Endothelial cell of umbilical vein (primary cell): ENCODE measurements at regions not wholly inside any gene's neighbourhood (a gene's known extent, or its start where the extent isn't known, plus 50 kb on each side); places are given as distances from the start of the nearest gene placed in this dataset.

Experiments
- EZH2 ChIP-seq: IDR thresholded peaks from 2 replicates; pipeline ENCODE4 v1.6.1; 2012; ENCODE audit warnings: borderline replicate concordance, low read depth, mild to moderate bottlenecking, moderate library complexity, low read length, inconsistent platforms; ENCODE audit not compliant: severe bottlenecking
- FOS ChIP-seq: IDR thresholded peaks from 2 replicates; pipeline ENCODE4 v1.6.1; 2011; ENCODE audit warnings: mild to moderate bottlenecking, low read length, moderate library complexity, borderline replicate concordance; ENCODE audit not compliant: insufficient read depth
- JUN ChIP-seq: IDR thresholded peaks from 2 replicates; pipeline ENCODE4 v1.6.1; 2011; ENCODE audit warnings: borderline replicate concordance, low read depth; ENCODE audit not compliant: insufficient read length, insufficient read depth
- MYC ChIP-seq: IDR thresholded peaks from one replicate; pipeline ENCODE4 v1.6.1; 2011; ENCODE audit warnings: mild to moderate bottlenecking, low read depth, low read length
- POLR2A ChIP-seq: IDR thresholded peaks from 2 replicates; pipeline ENCODE4 v1.6.1; 2012; ENCODE audit warnings: low read depth, mild to moderate bottlenecking, control low read depth, low read length
- POLR2AphosphoS5 ChIP-seq: IDR thresholded peaks from 2 replicates; pipeline ENCODE4 v1.6.1; 2012; ENCODE audit warnings: low read depth, mild to moderate bottlenecking, control low read depth, low read length, moderate library complexity; ENCODE audit not compliant: insufficient read depth
- TF ChIP-seq, protein P1 (sequence below), 2 donors: IDR thresholded peaks; 1 replicate in 1 of 2; 2 replicates in 1 of 2; pipeline ENCODE4 v1.5.1; 2011; ENCODE audit warnings: low read length in 2 of 2, mild to moderate bottlenecking in 2 of 2, moderate library complexity in 2 of 2, control low read depth in 1 of 2, inconsistent platforms in 1 of 2, low read depth in 1 of 2; ENCODE audit not compliant: insufficient read depth in 1 of 2; ENCODE audit errors: extremely low read depth in 1 of 2
- TF ChIP-seq, protein P2 (sequence below): IDR thresholded peaks from 2 replicates; pipeline ENCODE4 v1.6.1; 2011; ENCODE audit not compliant: insufficient read depth, insufficient read length

DNA sequence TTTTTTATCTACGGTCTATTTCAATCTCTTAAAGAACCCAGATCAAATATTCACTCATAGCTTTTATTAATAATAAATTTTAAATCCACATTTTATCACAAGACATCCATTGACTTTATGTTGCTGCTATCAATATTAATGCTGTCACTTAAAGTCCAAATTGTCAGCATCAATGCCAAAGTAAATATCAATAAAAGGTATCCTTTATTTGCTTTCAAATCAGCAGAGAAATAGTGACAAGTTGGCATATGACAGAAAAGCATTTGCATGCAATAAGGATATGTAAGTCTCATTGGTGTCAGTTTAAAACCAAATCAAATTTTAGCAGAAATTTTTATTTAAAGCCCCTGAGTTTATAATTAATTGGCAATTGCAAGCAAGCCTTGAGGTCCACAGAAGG is 775.4 kb downstream of the ADCYAP1 start:
- TF ChIP-seq, protein P1, sequence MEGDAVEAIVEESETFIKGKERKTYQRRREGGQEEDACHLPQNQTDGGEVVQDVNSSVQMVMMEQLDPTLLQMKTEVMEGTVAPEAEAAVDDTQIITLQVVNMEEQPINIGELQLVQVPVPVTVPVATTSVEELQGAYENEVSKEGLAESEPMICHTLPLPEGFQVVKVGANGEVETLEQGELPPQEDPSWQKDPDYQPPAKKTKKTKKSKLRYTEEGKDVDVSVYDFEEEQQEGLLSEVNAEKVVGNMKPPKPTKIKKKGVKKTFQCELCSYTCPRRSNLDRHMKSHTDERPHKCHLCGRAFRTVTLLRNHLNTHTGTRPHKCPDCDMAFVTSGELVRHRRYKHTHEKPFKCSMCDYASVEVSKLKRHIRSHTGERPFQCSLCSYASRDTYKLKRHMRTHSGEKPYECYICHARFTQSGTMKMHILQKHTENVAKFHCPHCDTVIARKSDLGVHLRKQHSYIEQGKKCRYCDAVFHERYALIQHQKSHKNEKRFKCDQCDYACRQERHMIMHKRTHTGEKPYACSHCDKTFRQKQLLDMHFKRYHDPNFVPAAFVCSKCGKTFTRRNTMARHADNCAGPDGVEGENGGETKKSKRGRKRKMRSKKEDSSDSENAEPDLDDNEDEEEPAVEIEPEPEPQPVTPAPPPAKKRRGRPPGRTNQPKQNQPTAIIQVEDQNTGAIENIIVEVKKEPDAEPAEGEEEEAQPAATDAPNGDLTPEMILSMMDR (IDR thresholded peaks at IDR 0.05; ENCODE audit: extremely low read depth in 1 of 2, insufficient read depth in 1 of 2, low read depth in 1 of 2, low read length in 2 of 2), result no peak
- TF ChIP-seq POLR2AphosphoS5 (no peak), JUN (no peak), FOS (no peak), POLR2A (no peak), EZH2 (no peak), MYC (no peak)
- TF ChIP-seq, protein P2, sequence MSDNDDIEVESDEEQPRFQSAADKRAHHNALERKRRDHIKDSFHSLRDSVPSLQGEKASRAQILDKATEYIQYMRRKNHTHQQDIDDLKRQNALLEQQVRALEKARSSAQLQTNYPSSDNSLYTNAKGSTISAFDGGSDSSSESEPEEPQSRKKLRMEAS, result no peak
